H1 (cell line): ENCODE measurements at regions not wholly inside any gene's neighbourhood (a gene's known extent, or its start where the extent isn't known, plus 50 kb on each side); places are given as distances from the start of the nearest gene placed in this dataset.

Experiments used
- CTCF ChIA-PET: fragments of 300-600 bp; sonication (Branson Sonifier 250); formaldehyde crosslinking; loops from one replicate; lab custom pipeline; 2021; ENCODE audit not compliant: partially characterized antibody; lab: Charles Lee
- POLR2A ChIA-PET: fragments of 300-600 bp; sonication (Branson Sonifier 250); formaldehyde crosslinking; loops from one replicate; lab custom pipeline; 2021; ENCODE audit warnings: inconsistent platforms; ENCODE audit not compliant: partially characterized antibody; lab: Charles Lee
- DNase-seq, 2 experiments: peaks; one replicate each; pipeline versions ENCODE4 v3.0.0 to v3.0.0-alpha.2; 2010 to 2022; ENCODE audit warnings: low spot score in 2 of 2, low read depth in 1 of 2, mixed read lengths in 1 of 2
- FAIRE-seq: peaks from 2 replicates; lab custom pipeline; 2011; peaks lifted over from hg19 to GRCh38; lab: Jason Lieb, UNC
- H2AFZ ChIP-seq: 2 replicates; pipeline ENCODE4 v1.8.1; 2012; ENCODE audit warnings: low read length, inconsistent platforms
- H2AK5ac ChIP-seq: 2 replicates; pipeline ENCODE4 v1.6.1; 2013; ENCODE audit warnings: low read depth, low read length
- H2BK120ac ChIP-seq: replicated peaks from 2 replicates; pipeline ENCODE3; 2013; ENCODE audit warnings: low read depth, low read length, inconsistent platforms
- H2BK12ac ChIP-seq: 2 replicates; pipeline ENCODE4 v1.6.1; 2013; ENCODE audit warnings: low read depth, low read length
- H2BK15ac ChIP-seq: 2 replicates; pipeline ENCODE4 v1.6.1; 2013; ENCODE audit warnings: low read length
- H2BK20ac ChIP-seq: 2 replicates; pipeline ENCODE4 v1.6.1; 2013; ENCODE audit warnings: low read length
- H2BK5ac ChIP-seq: 2 replicates; pipeline ENCODE4 v1.6.1; 2013; ENCODE audit warnings: low read depth, low read length
- H3K14ac ChIP-seq: 2 replicates; pipeline ENCODE4 v1.6.1; 2013; ENCODE audit warnings: inconsistent platforms; ENCODE audit not compliant: insufficient read length
- H3K18ac ChIP-seq: 2 replicates; pipeline ENCODE4 v1.6.1; 2013; ENCODE audit warnings: low read length; ENCODE audit errors: extremely low read depth
- H3K23ac ChIP-seq: 2 replicates; pipeline ENCODE4 v1.6.1; 2013; ENCODE audit warnings: inconsistent platforms; ENCODE audit not compliant: insufficient read length
- H3K23me2 ChIP-seq: 2 replicates; pipeline ENCODE4 v1.6.1; 2013; ENCODE audit warnings: low read depth, low read length
- H3K27ac ChIP-seq: 2 replicates; pipeline ENCODE4 v1.6.1; 2011; ENCODE audit warnings: low read depth, low read length, inconsistent platforms
- H3K27me3 ChIP-seq, 4 experiments: replicated peaks in 1 of 4; 1 replicate in 1 of 4; 2 replicates in 3 of 4; pipeline versions ENCODE4 v1.6.1 to v1.8.1; 2011 to 2013; ENCODE audit warnings: low read length in 3 of 4, mild to moderate bottlenecking in 3 of 4, inconsistent platforms in 2 of 4, mixed read lengths in 2 of 4, moderate library complexity in 1 of 4; ENCODE audit not compliant: control insufficient read depth in 3 of 4, insufficient read depth in 3 of 4; ENCODE audit errors: extremely low read depth in 1 of 4
- H3K36me3 ChIP-seq, 4 experiments: 2 replicates each; pipeline versions ENCODE4 v1.6.1 to v1.8.1; 2011 to 2013; ENCODE audit warnings: mild to moderate bottlenecking in 4 of 4, low read length in 3 of 4, moderate library complexity in 2 of 4, control low read depth in 1 of 4, inconsistent platforms in 1 of 4; ENCODE audit not compliant: insufficient read depth in 4 of 4, control insufficient read depth in 2 of 4
- H3K4ac ChIP-seq: replicated peaks from 2 replicates; pipeline ENCODE3; 2013; ENCODE audit warnings: low read length, low read depth, mixed read lengths, inconsistent platforms; ENCODE audit not compliant: insufficient read length
- H3K4me1 ChIP-seq, 4 experiments: replicated peaks in 1 of 4; 1 replicate in 1 of 4; 2 replicates in 3 of 4; pipeline versions ENCODE4 v1.6.1 to v1.8.1; 2011 to 2013; ENCODE audit warnings: low read length in 3 of 4, inconsistent platforms in 2 of 4, mixed read lengths in 1 of 4; ENCODE audit not compliant: insufficient read depth in 4 of 4, control insufficient read depth in 3 of 4
- H3K4me2 ChIP-seq, 2 experiments: 2 replicates each; pipeline versions ENCODE4 v1.6.1 to v1.8.1; 2011 to 2013; ENCODE audit warnings: low read depth in 2 of 2, low read length in 2 of 2, control low read depth in 1 of 2, inconsistent platforms in 1 of 2, mild to moderate bottlenecking in 1 of 2; ENCODE audit not compliant: insufficient read depth in 1 of 2
- H3K4me3 ChIP-seq, 4 experiments: fragments of 200-600, 300-600 bp in 1 of 4; sonication (generic), shearing (Covaris generic), sonication (Bioruptor Twin) in 1 of 4; 2 replicates each; pipeline versions ENCODE4 v1.5.1 to v1.8.1; 2011 to 2016; ENCODE audit warnings: low read length in 4 of 4, low read depth in 3 of 4, control low read depth in 2 of 4, inconsistent platforms in 2 of 4, mild to moderate bottlenecking in 2 of 4, mixed read lengths in 1 of 4, moderate library complexity in 1 of 4; ENCODE audit not compliant: insufficient read depth in 2 of 4; ENCODE audit errors: extremely low read depth in 1 of 4
- H3K56ac ChIP-seq: replicated peaks from 2 replicates; pipeline ENCODE3; 2013; ENCODE audit warnings: low read depth, mild to moderate bottlenecking, mixed read lengths, low read length, inconsistent platforms; ENCODE audit not compliant: insufficient read length
- H3K79me1 ChIP-seq: 2 replicates; pipeline ENCODE4 v1.6.1; 2013; ENCODE audit warnings: low read depth, low read length, control low read depth
- H3K79me2 ChIP-seq, 2 experiments: 2 replicates each; pipeline versions ENCODE4 v1.6.1 to v1.8.1; 2012 to 2013; ENCODE audit warnings: low read length in 2 of 2, mild to moderate bottlenecking in 2 of 2, inconsistent platforms in 1 of 2; ENCODE audit not compliant: insufficient read depth in 2 of 2, control insufficient read depth in 1 of 2
- H3K9ac ChIP-seq, 4 experiments: replicated peaks in 1 of 4; 1 replicate in 1 of 4; 2 replicates in 3 of 4; pipeline versions ENCODE4 v1.6.1 to v1.8.1; 2011 to 2013; ENCODE audit warnings: low read depth in 3 of 4, low read length in 3 of 4, control low read depth in 2 of 4, mild to moderate bottlenecking in 2 of 4, moderate library complexity in 2 of 4, inconsistent platforms in 1 of 4; ENCODE audit errors: extremely low read depth in 1 of 4
- H3K9me3 ChIP-seq, 2 experiments: 2 replicates each; pipeline versions ENCODE4 v1.6.1 to v1.8.1; 2012 to 2013; ENCODE audit warnings: mild to moderate bottlenecking in 2 of 2, moderate library complexity in 2 of 2, control low read depth in 1 of 2, inconsistent platforms in 1 of 2, low read depth in 1 of 2, low read length in 1 of 2, mixed read lengths in 1 of 2; ENCODE audit not compliant: insufficient read depth in 2 of 2
- H4K20me1 ChIP-seq, 2 experiments: replicated peaks in 1 of 2; 2 replicates each; pipeline versions ENCODE3 to v1.8.1; 2011 to 2013; ENCODE audit warnings: inconsistent platforms in 2 of 2, low read length in 2 of 2, mild to moderate bottlenecking in 1 of 2; ENCODE audit not compliant: insufficient read depth in 2 of 2, control insufficient read depth in 1 of 2
- H4K5ac ChIP-seq: 2 replicates; pipeline ENCODE4 v1.6.1; 2013; ENCODE audit warnings: low read length, low read depth, mixed read lengths, inconsistent platforms; ENCODE audit not compliant: insufficient read length
- H4K8ac ChIP-seq: 2 replicates; pipeline ENCODE4 v1.8.0; 2013; ENCODE audit warnings: mild to moderate bottlenecking, moderate library complexity, low read length, inconsistent platforms; ENCODE audit not compliant: insufficient read depth; ENCODE audit errors: extremely low read depth
- H4K91ac ChIP-seq: replicated peaks from 2 replicates; pipeline ENCODE3; 2013; ENCODE audit warnings: low read length, mixed read lengths, inconsistent platforms; ENCODE audit not compliant: insufficient read length
- ASH2L ChIP-seq: fragments of 200-600, 300-600 bp; sonication (generic); IDR thresholded peaks from one replicate; pipeline ENCODE4 v1.7.1; 2017; ENCODE audit warnings: low read length
- EZH2 ChIP-seq: fragments of 200-600 bp; sonication (generic); IDR thresholded peaks from 2 replicates; pipeline ENCODE4 v1.7.1; 2012; ENCODE audit warnings: low read depth, mild to moderate bottlenecking, moderate library complexity, low read length, inconsistent platforms; ENCODE audit not compliant: severe bottlenecking
- HDAC6 ChIP-seq: IDR thresholded peaks from one replicate; pipeline ENCODE4 v1.7.1; 2012; ENCODE audit warnings: low read depth, mild to moderate bottlenecking, inconsistent platforms, low read length, moderate library complexity
- KDM5A ChIP-seq: fragments of 200-600 bp; IDR thresholded peaks from 2 replicates; pipeline ENCODE4 v1.7.1; 2012; ENCODE audit warnings: mild to moderate bottlenecking, low read length, inconsistent platforms, mixed read lengths
- MAFK ChIP-seq: IDR thresholded peaks from 2 replicates; pipeline ENCODE4 v1.6.1; 2012; ENCODE audit warnings: low read depth, mild to moderate bottlenecking, improper control_type of control experiment, low read length
- NANOG ChIP-seq: IDR thresholded peaks from 2 replicates; pipeline ENCODE4 v1.6.1; 2011; ENCODE audit warnings: low read length, low read depth, mild to moderate bottlenecking, inconsistent platforms; ENCODE audit not compliant: insufficient read depth, poor library complexity, severe bottlenecking
- NRF1 ChIP-seq: IDR thresholded peaks from 2 replicates; pipeline ENCODE4 v1.6.1; 2011; ENCODE audit warnings: mild to moderate bottlenecking, low read depth, low read length, improper control_type of control experiment
- RAD21 ChIP-seq, 2 experiments: IDR thresholded peaks in 1 of 2; conservative IDR thresholded peaks in 1 of 2; 2 replicates each; pipeline ENCODE4 v1.6.1; 2011; ENCODE audit warnings: low read depth in 2 of 2, low read length in 2 of 2, improper control_type of control experiment in 1 of 2, inconsistent platforms in 1 of 2, mild to moderate bottlenecking in 1 of 2, moderate library complexity in 1 of 2
- RFX5 ChIP-seq: IDR thresholded peaks from 2 replicates; pipeline ENCODE4 v1.6.1; 2011; ENCODE audit warnings: low read depth, low read length, improper control_type of control experiment, borderline replicate concordance
- SUZ12 ChIP-seq: fragments of 200-600 bp; sonication (generic); IDR thresholded peaks from 2 replicates; pipeline ENCODE4 v1.6.1; 2012; ENCODE audit warnings: mild to moderate bottlenecking, inconsistent platforms, low read length, moderate library complexity, mixed read lengths
- YY1 ChIP-seq: IDR thresholded peaks from 2 replicates; pipeline ENCODE4 v1.6.1; 2011; ENCODE audit warnings: low read depth, mild to moderate bottlenecking, low read length
- WGBS, 2 experiments: shearing (Covaris generic) in 1 of 2; methylation state at CpG; one replicate each; pipeline versions ENCODE4 v1.1.6 to v1.1.7; 2013 to 2015; ENCODE audit warnings: low lambda C conversion rate in 2 of 2, mixed read lengths in 2 of 2, inconsistent platforms in 1 of 2, low coverage in 1 of 2, missing lambda C conversion rate in 1 of 2; ENCODE audit not compliant: insufficient replicate concordance in 2 of 2, insufficient coverage in 1 of 2, insufficient read length in 1 of 2; ENCODE audit errors: extremely low coverage in 1 of 2, missing lambda C conversion rate in 1 of 2; 5-methylcytosine and 5-hydroxymethylcytosine counted together
- TF ChIP-seq, protein P1 (sequence below): IDR thresholded peaks from 2 replicates; pipeline ENCODE4 v1.6.1; 2012; ENCODE audit warnings: inconsistent platforms

- no peak overlapping the region; the same call in 1 of the 2 replicates for H2BK15ac ChIP-seq
- no peaks in the 10 kb centered on the region for H3K79me2 ChIP-seq
- no peak overlapping the region for H3K14ac ChIP-seq
- H3K56ac ChIP-seq = no peak overlapping the region
- DNase-seq (peak in 1 of 2 experiments; percentile 54), FAIRE-seq (no peak)
- H2BK5ac ChIP-seq = no peak overlapping the region
- no peak overlapping the region for H2AK5ac ChIP-seq
- peak overlapping the region; percentile 63 for H4K8ac ChIP-seq
- no peaks in the 10 kb centered on the region for H3K79me1 ChIP-seq
- H2BK20ac ChIP-seq = no peak overlapping the region
- no peak overlapping the region for H2BK120ac ChIP-seq
- peak overlapping the region; percentile 85; the same call in 1 of the 2 replicates for H2AFZ ChIP-seq
- no peak overlapping the region; a peak in 1 of 4 replicates for H3K4me2 ChIP-seq
- CTCF ChIA-PET = interaction anchor here (0.8 to 5.3 kb wide), 35 partner anchors 8 to 311 kb away, joined by 3 to 51 read pairs (median 6); no protein-coding TSS in a partner anchor
- peaks cover 0 to 2% (median under 1%) of the 10 kb centered on the region in 4 experiments; a peak in 1 of 7 replicates for H3K4me1 ChIP-seq
- no peak overlapping the region for H4K5ac ChIP-seq
- no peak overlapping the region for H3K23ac ChIP-seq
- H3K27ac ChIP-seq = no peak overlapping the region
- POLR2A ChIA-PET = no interaction called here
- no peaks in the 10 kb centered on the region for H3K23me2 ChIP-seq
- H3K9ac ChIP-seq = no peak overlapping the region
- no peaks in the 10 kb centered on the region for H3K36me3 ChIP-seq
- H2BK12ac ChIP-seq = no peak overlapping the region
- 91% methylated on average over 52 of the region's 67 CpGs; no CpG with 5 or more reads in 1 of the 2 experiments for WGBS, 2 experiments
- H3K4me3 ChIP-seq = no peak overlapping the region
- H3K4ac ChIP-seq = no peak overlapping the region
- H3K18ac ChIP-seq = no peak overlapping the region
- H3K27me3 ChIP-seq = no peaks in the 10 kb centered on the region; a peak in 2 of 7 replicates
- H4K91ac ChIP-seq = no peak overlapping the region
- H4K20me1 ChIP-seq = no peaks in the 10 kb centered on the region
- H3K9me3 ChIP-seq = no peaks in the 10 kb centered on the region
- TF ChIP-seq RAD21 (IDR thresholded peaks at IDR 0.05 in 1 of 2, conservative IDR thresholded peaks at IDR 0.05 in 1 of 2; ENCODE audit: low read depth in 2 of 2, low read length in 2 of 2) (no peak), HDAC6 (no peak), ASH2L (no peak), EZH2 (no peak), SUZ12 (no peak), NANOG (no peak), RFX5 (no peak), MAFK (no peak), KDM5A (no peak), YY1 (no peak), NRF1 (no peak)
- TF ChIP-seq, protein P1, sequence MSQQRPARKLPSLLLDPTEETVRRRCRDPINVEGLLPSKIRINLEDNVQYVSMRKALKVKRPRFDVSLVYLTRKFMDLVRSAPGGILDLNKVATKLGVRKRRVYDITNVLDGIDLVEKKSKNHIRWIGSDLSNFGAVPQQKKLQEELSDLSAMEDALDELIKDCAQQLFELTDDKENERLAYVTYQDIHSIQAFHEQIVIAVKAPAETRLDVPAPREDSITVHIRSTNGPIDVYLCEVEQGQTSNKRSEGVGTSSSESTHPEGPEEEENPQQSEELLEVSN = no peak
Measured at GRCh38 chr1:157194731-157195520, 56.7 kb upstream of the ETV3 start.
